Keratinocyte (primary cell): ENCODE measurements at regions not wholly inside any gene's neighbourhood (a gene's known extent, or its start where the extent isn't known, plus 50 kb on each side); places are given as distances from the start of the nearest gene placed in this dataset.

ENCODE experiments used
- DNase-seq: peaks from one replicate; pipeline ENCODE4 v3.0.0-alpha.2; 2011; ENCODE audit warnings: low read depth, missing footprints, low spot score
- FAIRE-seq: peaks from 2 replicates; lab custom pipeline; 2011; peaks lifted over from hg19 to GRCh38; lab: Jason Lieb, UNC
- H2AFZ ChIP-seq: 2 replicates; pipeline ENCODE4 v1.6.0; 2012; ENCODE audit warnings: low read length, control low read depth, inconsistent platforms; ENCODE audit not compliant: control insufficient read depth
- H3K27ac ChIP-seq: 2 replicates; pipeline ENCODE4 v1.5.1; 2011; ENCODE audit warnings: low read length; ENCODE audit not compliant: control insufficient read depth, insufficient read depth
- H3K27me3 ChIP-seq: 3 replicates; pipeline ENCODE4 v1.6.0; 2011; ENCODE audit warnings: low read length; ENCODE audit not compliant: control insufficient read depth, insufficient read depth; ENCODE audit errors: extremely low read depth
- H3K36me3 ChIP-seq, 2 experiments: 2 replicates in 1 of 2; 3 replicates in 1 of 2; pipeline ENCODE4 v1.5.1; 2011; ENCODE audit warnings: low read length in 2 of 2, mild to moderate bottlenecking in 1 of 2; ENCODE audit not compliant: control insufficient read depth in 2 of 2, insufficient read depth in 2 of 2; ENCODE audit errors: extremely low read depth in 1 of 2
- H3K4me1 ChIP-seq: 3 replicates; pipeline ENCODE4 v1.5.1; 2011; ENCODE audit warnings: low read length; ENCODE audit not compliant: control insufficient read depth, insufficient read depth; ENCODE audit errors: extremely low read depth
- H3K4me2 ChIP-seq: 3 replicates; pipeline ENCODE4 v1.6.0; 2011; ENCODE audit warnings: low read depth, low read length; ENCODE audit not compliant: control insufficient read depth, insufficient read depth; ENCODE audit errors: extremely low read depth
- H3K4me3 ChIP-seq, 3 experiments: fragments of 200-600 bp in 1 of 3; sonication (generic) in 1 of 3; 2 replicates in 2 of 3; 3 replicates in 1 of 3; pipeline ENCODE4 v1.5.1; 2011 to 2016; ENCODE audit warnings: low read length in 3 of 3, mild to moderate bottlenecking in 3 of 3, control low read depth in 2 of 3, inconsistent platforms in 1 of 3, low read depth in 1 of 3, mixed read lengths in 1 of 3, mixed run types in 1 of 3, moderate library complexity in 1 of 3; ENCODE audit not compliant: control insufficient read depth in 2 of 3, insufficient read depth in 2 of 3; ENCODE audit errors: extremely low read depth in 1 of 3
- H3K79me2 ChIP-seq: 2 replicates; pipeline ENCODE4 v1.6.0; 2012; ENCODE audit warnings: low read length; ENCODE audit not compliant: control insufficient read depth, insufficient read depth
- H3K9ac ChIP-seq: 3 replicates; pipeline ENCODE4 v1.6.0; 2011; ENCODE audit warnings: low read length; ENCODE audit not compliant: control insufficient read depth, insufficient read depth; ENCODE audit errors: extremely low read depth
- H3K9me1 ChIP-seq: 3 replicates; pipeline ENCODE4 v1.6.0; 2011; ENCODE audit warnings: low read length; ENCODE audit not compliant: control insufficient read depth, insufficient read depth; ENCODE audit errors: extremely low read depth
- H3K9me3 ChIP-seq: 2 replicates; pipeline ENCODE4 v1.5.1; 2012; ENCODE audit warnings: low read depth, low read length; ENCODE audit not compliant: control insufficient read depth
- H4K20me1 ChIP-seq: 3 replicates; pipeline ENCODE4 v1.6.0; 2011; ENCODE audit warnings: low read length; ENCODE audit not compliant: control insufficient read depth, insufficient read depth; ENCODE audit errors: extremely low read depth
- CTCF ChIP-seq, 3 experiments: IDR thresholded peaks in 1 of 3; conservative IDR thresholded peaks in 1 of 3; optimal IDR thresholded peaks in 1 of 3; 2 replicates in 2 of 3; 3 replicates in 1 of 3; pipeline versions ENCODE3 to v1.5.1; 2011; ENCODE audit warnings: low read length in 3 of 3, mild to moderate bottlenecking in 3 of 3, moderate library complexity in 2 of 3, control low read depth in 1 of 3, inconsistent platforms in 1 of 3; ENCODE audit not compliant: insufficient read depth in 2 of 3; ENCODE audit errors: extremely low read depth in 1 of 3
- EZH2 ChIP-seq: IDR thresholded peaks from one replicate; pipeline ENCODE4 v1.6.1; 2012; ENCODE audit warnings: inconsistent platforms, mild to moderate bottlenecking, low read length, moderate library complexity
- dilution Hi-C: fragments of 300-500 bp; cut with MboI; formaldehyde crosslinking; loops from one replicate; pipeline ENCODE4 v1.7.0; 2020; ENCODE audit warnings: low sequenced_read_pairs; ENCODE audit not compliant: extremely low pct_ligation_motif_present

GRCh38 chr2:144666032-144666431 is 146.1 kb upstream of the ZEB2 start:
- Histone ChIP-seq H3K79me2 (no peaks in the 10 kb centered on the region), H4K20me1 (no peaks in the 10 kb centered on the region), H3K4me3 (no peak overlapping the region), H3K9me1 (no peaks in the 10 kb centered on the region), H3K9me3 (no peaks in the 10 kb centered on the region), H3K4me1 (peaks cover 1% of the 10 kb centered on the region), H3K27me3 (no peaks in the 10 kb centered on the region), H3K9ac (no peak overlapping the region), H2AFZ (no peak overlapping the region), H3K27ac (no peak overlapping the region), H3K36me3 (no peaks in the 10 kb centered on the region), H3K4me2 (no peak overlapping the region)
- no peak for FAIRE-seq
- no peak for DNase-seq
- dilution Hi-C loops, result no loop called here
- TF ChIP-seq CTCF (optimal IDR thresholded peaks at IDR 0.05 in 1 of 3, IDR thresholded peaks at IDR 0.05 in 1 of 3, conservative IDR thresholded peaks at IDR 0.05 in 1 of 3; ENCODE audit: extremely low read depth in 1 of 3, insufficient read depth in 2 of 3, low read length in 3 of 3) (no peak), EZH2 (no peak)

GRCh38 chr2:144663207-144663606 is 143.3 kb upstream of the ZEB2 start:
- no peaks in the 10 kb centered on the region for H3K27me3 ChIP-seq
- no peak for DNase-seq
- no peaks in the 10 kb centered on the region for H3K9me3 ChIP-seq
- no peaks in the 10 kb centered on the region for H4K20me1 ChIP-seq
- dilution Hi-C loops, result no loop called here
- H3K79me2 ChIP-seq, result no peaks in the 10 kb centered on the region
- no peak overlapping the region for H3K9ac ChIP-seq
- no peak for FAIRE-seq
- no peak overlapping the region for H3K27ac ChIP-seq
- H3K9me1 ChIP-seq, result no peaks in the 10 kb centered on the region
- no peak overlapping the region for H3K4me2 ChIP-seq
- peaks cover 22% of the 10 kb centered on the region for H3K4me1 ChIP-seq
- TF ChIP-seq EZH2, result no peak
- no peak for TF ChIP-seq CTCF (optimal IDR thresholded peaks at IDR 0.05 in 1 of 3, IDR thresholded peaks at IDR 0.05 in 1 of 3, conservative IDR thresholded peaks at IDR 0.05 in 1 of 3; ENCODE audit: extremely low read depth in 1 of 3, insufficient read depth in 2 of 3, low read length in 3 of 3)
- no peak overlapping the region for H2AFZ ChIP-seq
- no peaks in the 10 kb centered on the region for H3K36me3 ChIP-seq
- H3K4me3 ChIP-seq, result no peak overlapping the region
